HL-60 (cell line): ENCODE measurements at regions not wholly inside any gene's neighbourhood (a gene's known extent, or its start where the extent isn't known, plus 50 kb on each side); places are given as distances from the start of the nearest gene placed in this dataset.

Source experiments
- DNase-seq, 2 experiments: peaks; one replicate each; pipeline ENCODE4 v3.0.0-alpha.2; 2010 to 2020; ENCODE audit warnings: low read depth in 1 of 2, low spot score in 1 of 2
- H3K27ac ChIP-seq: fragments of 250-450 bp; sonication (Bioruptor Pico); replicated peaks from 2 replicates; pipeline ENCODE4 v1.5.1; 2020; ENCODE audit warnings: mild to moderate bottlenecking, moderate library complexity
- H3K27me3 ChIP-seq: fragments of 250-450 bp; sonication (Bioruptor Pico); 2 replicates; pipeline ENCODE4 v1.5.1; 2021; ENCODE audit warnings: mild to moderate bottlenecking, moderate library complexity; ENCODE audit not compliant: insufficient read depth, poor library complexity, severe bottlenecking
- H3K4me3 ChIP-seq: replicated peaks from 2 replicates; pipeline ENCODE4 v1.5.1; 2011; ENCODE audit warnings: mild to moderate bottlenecking, control low read depth, low read length; ENCODE audit not compliant: insufficient read depth
- CTCF ChIP-seq: IDR thresholded peaks from one replicate; pipeline ENCODE4 v1.5.1; 2011; ENCODE audit warnings: low read length, control low read depth, inconsistent platforms; ENCODE audit not compliant: insufficient read depth
- GABPA ChIP-seq: IDR thresholded peaks from 2 replicates; pipeline ENCODE4 v1.6.1; 2012; ENCODE audit warnings: low read depth
- POLR2AphosphoS5 ChIP-seq: IDR thresholded peaks from 2 replicates; pipeline ENCODE4 v1.6.1; 2012; ENCODE audit warnings: low read depth
- REST ChIP-seq: IDR thresholded peaks from 2 replicates; pipeline ENCODE4 v1.6.1; 2012; ENCODE audit warnings: low read depth; ENCODE audit not compliant: insufficient replicate concordance
- SPI1 ChIP-seq: IDR thresholded peaks from 2 replicates; pipeline ENCODE4 v1.6.1; 2012; ENCODE audit warnings: low read depth, mild to moderate bottlenecking, borderline replicate concordance

GRCh38 chr6:138719011-138719635 is 54.4 kb upstream of the CCDC28A start:
- no peak for TF ChIP-seq GABPA
- TF ChIP-seq SPI1, result no peak
- no peak for TF ChIP-seq CTCF
- no peak for DNase-seq
- Histone ChIP-seq H3K4me3 (no peak overlapping the region), H3K27ac (peak overlapping the region; percentile 16), H3K27me3 (no peaks in the 10 kb centered on the region)

- peak overlapping the region; percentile 16 for H3K27ac ChIP-seq
- no peak for TF ChIP-seq POLR2AphosphoS5
- no peak for TF ChIP-seq CTCF
- TF ChIP-seq REST, result no peak
- TF ChIP-seq GABPA, result no peak
- no peak for TF ChIP-seq SPI1
- H3K4me3 ChIP-seq, result no peak overlapping the region
- H3K27me3 ChIP-seq, result no peaks in the 10 kb centered on the region
- no peak for DNase-seq
Observed at GRCh38 chr6:138719744-138720143, 53.8 kb upstream of the CCDC28A start.

GRCh38 chr6:138722425-138723371 is 50.9 kb upstream of the CCDC28A start:
- TF ChIP-seq SPI1, result no peak
- TF ChIP-seq REST, result no peak
- no peak for TF ChIP-seq GABPA
- TF ChIP-seq CTCF, result no peak
- no peak for TF ChIP-seq POLR2AphosphoS5
- no peak overlapping the region for H3K4me3 ChIP-seq
- no peak overlapping the region for H3K27ac ChIP-seq
- DNase-seq, result no peak
- no peaks in the 10 kb centered on the region for H3K27me3 ChIP-seq
